ENCODE measurements at regions not wholly inside any gene's neighbourhood (a gene's known extent, or its start where the extent isn't known, plus 50 kb on each side); places are given as distances from the start of the nearest gene placed in this dataset.

DNA sequence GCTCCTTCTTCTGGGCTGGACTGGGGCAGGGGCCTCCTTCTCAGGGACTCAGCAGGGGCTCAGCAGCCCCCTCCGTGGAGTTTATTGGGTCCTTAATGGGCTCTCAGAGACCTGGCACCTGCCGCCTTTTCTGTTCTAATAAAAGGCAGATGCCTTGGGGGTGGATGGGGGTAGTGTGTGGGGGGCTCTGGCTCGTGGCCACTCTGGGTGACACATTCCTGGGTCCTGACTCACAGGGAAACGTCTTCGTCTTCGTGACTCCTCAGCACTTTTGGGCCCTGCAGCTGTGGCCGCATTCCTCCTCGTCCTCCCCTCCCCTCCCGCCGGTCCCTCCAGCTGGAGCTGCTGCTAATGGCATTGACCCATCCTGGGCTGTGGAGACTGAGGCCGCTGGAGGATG is 107.8 kb upstream of the WNT4 start:
- H3K27me3 ChIP-seq, result peaks cover 96% of the 10 kb centered on the region
- peaks cover 4% of the 10 kb centered on the region for H3K4me1 ChIP-seq
- H2AFZ ChIP-seq (replicated peaks), result no peak overlapping the region
- TF ChIP-seq EZH2phosphoT487 (IDR thresholded peaks at IDR 0.05), result no peak
- no peak for TF ChIP-seq EZH2 (IDR thresholded peaks at IDR 0.05)
- TF ChIP-seq, protein P1, sequence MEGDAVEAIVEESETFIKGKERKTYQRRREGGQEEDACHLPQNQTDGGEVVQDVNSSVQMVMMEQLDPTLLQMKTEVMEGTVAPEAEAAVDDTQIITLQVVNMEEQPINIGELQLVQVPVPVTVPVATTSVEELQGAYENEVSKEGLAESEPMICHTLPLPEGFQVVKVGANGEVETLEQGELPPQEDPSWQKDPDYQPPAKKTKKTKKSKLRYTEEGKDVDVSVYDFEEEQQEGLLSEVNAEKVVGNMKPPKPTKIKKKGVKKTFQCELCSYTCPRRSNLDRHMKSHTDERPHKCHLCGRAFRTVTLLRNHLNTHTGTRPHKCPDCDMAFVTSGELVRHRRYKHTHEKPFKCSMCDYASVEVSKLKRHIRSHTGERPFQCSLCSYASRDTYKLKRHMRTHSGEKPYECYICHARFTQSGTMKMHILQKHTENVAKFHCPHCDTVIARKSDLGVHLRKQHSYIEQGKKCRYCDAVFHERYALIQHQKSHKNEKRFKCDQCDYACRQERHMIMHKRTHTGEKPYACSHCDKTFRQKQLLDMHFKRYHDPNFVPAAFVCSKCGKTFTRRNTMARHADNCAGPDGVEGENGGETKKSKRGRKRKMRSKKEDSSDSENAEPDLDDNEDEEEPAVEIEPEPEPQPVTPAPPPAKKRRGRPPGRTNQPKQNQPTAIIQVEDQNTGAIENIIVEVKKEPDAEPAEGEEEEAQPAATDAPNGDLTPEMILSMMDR (IDR thresholded peaks at IDR 0.05), result no peak
- H3K4me2 ChIP-seq, result no peak overlapping the region
- H3K4me3 ChIP-seq, result no peak overlapping the region
- H3K9ac ChIP-seq, result no peak overlapping the region
- Mint-ChIP-seq H3K27me3 (ENCODE audit: insufficient read depth, low read depth) (peaks cover 29% of the 10 kb centered on the region), H3K4me1 (peaks cover 73% of the 10 kb centered on the region), H3K36me3 (no peaks in the 10 kb centered on the region), H3K9me3 (peaks cover 2% of the 10 kb centered on the region), H3K27ac (no peak overlapping the region), H3K4me3 (no peak overlapping the region)
- peaks cover 11% of the 10 kb centered on the region for H3F3A ChIP-seq (ENCODE audit: low read depth)
- peaks cover 54% of the 10 kb centered on the region for H4K20me1 ChIP-seq (ENCODE audit: low read depth)
- no peak overlapping the region for H3K27ac ChIP-seq
- H3K9me3 ChIP-seq (ENCODE audit: low read depth), result no peaks in the 10 kb centered on the region
- H3K36me3 ChIP-seq, result no peaks in the 10 kb centered on the region
- no peak for DNase-seq (ENCODE audit: low spot score)
- no peaks in the 10 kb centered on the region for H3K79me2 ChIP-seq (ENCODE audit: low read depth)

GRCh38 chr1:22252251-22252650 is 109.4 kb upstream of the WNT4 start:
- Histone ChIP-seq H3K27me3 (peaks cover 99% of the 10 kb centered on the region), H3K27ac (no peak overlapping the region), H3K36me3 (no peaks in the 10 kb centered on the region), H3K9me3 (ENCODE audit: low read depth) (no peaks in the 10 kb centered on the region), H3K4me2 (no peak overlapping the region), H4K20me1 (ENCODE audit: low read depth) (peaks cover 47% of the 10 kb centered on the region), H2AFZ (replicated peaks) (no peak overlapping the region), H3K9ac (no peak overlapping the region), H3K4me3 (no peak overlapping the region), H3K4me1 (no peaks in the 10 kb centered on the region), H3K79me2 (ENCODE audit: low read depth) (no peaks in the 10 kb centered on the region), H3F3A (ENCODE audit: low read depth) (peaks cover 3% of the 10 kb centered on the region)
- Mint-ChIP-seq H3K4me1 (peaks cover 73% of the 10 kb centered on the region), H3K36me3 (no peaks in the 10 kb centered on the region), H3K4me3 (no peak overlapping the region), H3K9me3 (peaks cover 2% of the 10 kb centered on the region), H3K27ac (no peak overlapping the region), H3K27me3 (ENCODE audit: insufficient read depth, low read depth) (peaks cover 26% of the 10 kb centered on the region)
- no peak for DNase-seq (ENCODE audit: low spot score)
- TF ChIP-seq EZH2phosphoT487 (IDR thresholded peaks at IDR 0.05) (no peak), EZH2 (IDR thresholded peaks at IDR 0.05) (no peak)
- TF ChIP-seq, protein P1 (IDR thresholded peaks at IDR 0.05), result no peak

DNA sequence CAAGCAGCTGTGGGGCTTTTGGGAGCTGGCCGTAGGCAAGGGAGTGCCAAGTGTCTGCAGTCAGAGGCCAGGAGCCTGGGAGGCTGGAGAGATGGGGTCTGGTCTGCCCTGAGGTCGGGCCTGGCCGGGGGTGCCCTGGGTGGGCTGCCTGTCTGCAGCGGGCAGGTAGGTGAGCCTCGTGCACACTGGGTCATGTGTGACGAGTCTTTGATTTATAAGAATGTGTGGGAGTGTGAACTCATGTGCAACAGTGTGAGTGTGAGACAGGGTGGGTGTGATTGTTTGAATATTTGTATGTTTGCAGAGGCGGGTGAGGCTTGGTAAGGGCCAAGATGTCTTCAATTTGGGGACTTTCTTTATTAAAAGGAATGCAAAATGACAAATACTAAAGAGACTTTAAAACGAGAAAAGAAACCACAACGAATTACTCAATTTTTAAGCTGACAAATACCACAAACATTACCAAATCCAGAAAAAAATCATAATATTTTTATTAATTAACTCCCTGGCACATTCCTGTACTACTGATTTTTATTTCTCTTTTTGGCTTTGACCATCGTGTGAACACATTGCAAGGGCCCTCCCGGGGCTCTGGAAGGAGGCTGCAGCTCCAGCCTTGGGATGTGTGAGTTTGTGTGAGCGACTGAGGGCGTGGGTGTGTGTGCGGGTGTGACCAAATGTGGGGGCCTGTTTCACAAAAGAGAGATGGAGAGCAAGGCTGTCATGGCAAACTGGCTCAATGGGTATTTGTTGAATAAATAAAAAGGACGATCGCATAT is 110.3 kb upstream of the WNT4 start:
- no peak for TF ChIP-seq EZH2phosphoT487 (IDR thresholded peaks at IDR 0.05)
- TF ChIP-seq, protein P1 (IDR thresholded peaks at IDR 0.05), result no peak
- TF ChIP-seq EZH2 (IDR thresholded peaks at IDR 0.05), result no peak
- no peak for DNase-seq (ENCODE audit: low spot score)
- no peak overlapping the region for H2AFZ ChIP-seq (replicated peaks)
- Mint-ChIP-seq H3K9me3 (peaks cover 2% of the 10 kb centered on the region), H3K27ac (peak overlapping the region; percentile 18), H3K36me3 (no peaks in the 10 kb centered on the region), H3K27me3 (ENCODE audit: insufficient read depth, low read depth) (peaks cover 26% of the 10 kb centered on the region), H3K4me1 (peaks cover 71% of the 10 kb centered on the region), H3K4me3 (peak overlapping the region; percentile 5)
- H3K9ac ChIP-seq, result no peak overlapping the region
- H3K79me2 ChIP-seq (ENCODE audit: low read depth), result no peaks in the 10 kb centered on the region
- no peaks in the 10 kb centered on the region for H3K4me1 ChIP-seq
- no peak overlapping the region for H3K4me2 ChIP-seq
- no peaks in the 10 kb centered on the region for H3K36me3 ChIP-seq
- peaks cover 53% of the 10 kb centered on the region for H4K20me1 ChIP-seq (ENCODE audit: low read depth)
- peaks cover 2% of the 10 kb centered on the region for H3F3A ChIP-seq (ENCODE audit: low read depth)
- H3K4me3 ChIP-seq, result no peak overlapping the region
- no peaks in the 10 kb centered on the region for H3K9me3 ChIP-seq (ENCODE audit: low read depth)
- H3K27ac ChIP-seq, result no peak overlapping the region
- H3K27me3 ChIP-seq, result peaks cover 99% of the 10 kb centered on the region

Data from neural progenitor cell (in vitro differentiated cells).